ENCODE measurements at regions not wholly inside any gene's neighbourhood (a gene's known extent, or its start where the extent isn't known, plus 50 kb on each side); places are given as distances from the start of the nearest gene placed in this dataset.
"Not testable (repeated sequence)": the region's sequence is repeated elsewhere in the genome, so short reads cannot be mapped to it uniquely, and the experiment has no call there.

DNA sequence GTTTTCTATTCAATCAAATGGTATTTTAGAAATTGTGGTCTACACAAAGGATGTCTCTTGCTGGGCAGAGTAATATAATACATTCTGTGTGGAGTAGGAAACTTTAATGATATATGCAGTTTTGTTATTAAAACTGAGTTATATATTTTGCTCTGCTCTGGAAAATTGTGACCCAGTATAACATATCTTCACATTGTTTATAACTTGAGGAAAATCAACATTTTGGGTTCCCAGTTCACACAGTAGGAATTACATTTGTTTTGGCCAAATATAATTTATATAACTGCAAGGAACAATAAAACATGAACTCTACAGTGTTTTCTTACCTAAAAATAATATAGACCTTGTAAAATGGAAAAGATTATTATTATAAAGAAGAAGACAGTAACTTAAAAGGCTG lies 372.4 kb downstream of the OSR1 start:
- no peak for DNase-seq (ENCODE audit: low spot score)

DNA sequence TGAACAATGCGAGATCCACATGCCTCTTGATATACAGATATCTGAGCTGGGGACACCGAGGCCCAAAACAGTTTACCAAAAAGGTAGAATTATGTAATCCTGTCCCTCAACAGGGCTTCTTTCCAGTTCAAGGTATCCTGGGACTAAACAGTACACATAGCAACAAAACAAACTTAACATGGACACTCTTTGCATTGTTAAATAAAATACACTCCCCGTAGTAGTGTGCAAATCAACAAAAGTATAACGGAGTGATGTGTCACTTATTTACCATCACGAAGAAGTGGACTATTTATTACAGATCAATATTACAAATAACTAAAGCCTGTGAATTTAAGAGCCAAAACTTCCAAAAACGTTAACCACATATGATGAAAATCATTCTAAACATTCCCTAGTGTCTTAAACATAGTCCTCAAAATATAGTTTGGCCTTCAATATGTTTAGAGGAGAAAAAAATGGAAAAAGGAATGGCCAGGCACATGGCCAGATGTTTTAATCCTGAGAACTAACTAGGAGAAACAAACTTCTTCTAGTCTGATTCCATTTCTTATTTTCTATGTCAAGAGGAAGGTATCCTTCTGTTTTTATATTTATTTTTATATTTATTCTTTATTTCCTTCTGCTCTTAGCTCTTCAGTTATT lies 377.5 kb downstream of the OSR1 start:
- DNase-seq (ENCODE audit: low spot score) = no peak

DNA sequence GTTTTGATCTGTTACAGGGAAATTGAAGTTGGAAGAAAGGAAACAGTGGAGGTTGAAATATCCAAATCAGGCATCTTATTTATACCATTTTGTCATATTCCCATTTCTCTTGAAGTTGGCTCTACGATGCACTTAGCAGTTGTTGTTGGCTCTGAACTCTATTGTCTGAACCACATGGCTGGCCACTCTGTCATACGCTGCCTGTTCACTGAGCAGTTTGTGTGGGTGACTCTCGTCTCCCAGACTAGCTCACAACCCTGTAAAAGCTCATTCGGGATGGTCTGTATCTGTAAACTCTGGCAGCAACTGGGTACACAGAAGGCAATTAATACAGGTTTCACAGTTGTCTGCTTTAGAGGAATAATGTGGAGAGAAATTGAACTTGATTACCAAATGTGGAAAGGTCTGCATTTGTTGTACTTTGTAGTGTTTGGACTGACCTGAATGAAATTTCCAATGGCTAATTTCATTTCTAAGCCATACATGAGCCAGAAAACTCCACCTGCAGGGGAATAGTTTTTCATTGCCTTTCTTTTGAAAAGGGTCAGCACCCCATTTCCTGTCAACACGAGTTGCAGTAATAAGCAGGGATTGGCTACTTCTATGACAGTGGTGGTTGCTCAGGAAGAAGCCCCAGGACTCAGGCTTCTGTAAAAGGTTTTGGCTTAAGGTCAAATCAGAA lies 378.2 kb downstream of the OSR1 start:
- no peak for DNase-seq (ENCODE audit: low spot score)

DNA sequence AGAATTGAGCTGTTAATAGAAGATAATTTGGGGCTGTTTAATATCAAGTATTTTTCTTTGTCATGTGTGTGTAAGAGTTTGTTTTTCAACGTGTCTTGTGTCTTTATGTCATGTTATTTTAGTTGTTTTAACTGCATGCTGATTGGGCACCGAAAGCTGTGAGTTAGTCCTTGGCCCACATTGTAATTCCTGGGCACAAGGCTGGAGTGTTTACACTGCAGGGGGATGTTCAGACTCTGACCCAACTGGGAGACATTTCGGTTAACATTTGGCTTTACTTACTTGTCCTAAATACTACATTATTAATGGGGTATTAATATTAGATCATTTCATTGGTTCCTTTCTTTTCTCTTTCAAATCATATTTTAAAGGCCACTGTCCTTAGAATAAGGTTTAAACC lies 381.0 kb downstream of the OSR1 start:
- DNase-seq (ENCODE audit: low spot score) = no peak

DNA sequence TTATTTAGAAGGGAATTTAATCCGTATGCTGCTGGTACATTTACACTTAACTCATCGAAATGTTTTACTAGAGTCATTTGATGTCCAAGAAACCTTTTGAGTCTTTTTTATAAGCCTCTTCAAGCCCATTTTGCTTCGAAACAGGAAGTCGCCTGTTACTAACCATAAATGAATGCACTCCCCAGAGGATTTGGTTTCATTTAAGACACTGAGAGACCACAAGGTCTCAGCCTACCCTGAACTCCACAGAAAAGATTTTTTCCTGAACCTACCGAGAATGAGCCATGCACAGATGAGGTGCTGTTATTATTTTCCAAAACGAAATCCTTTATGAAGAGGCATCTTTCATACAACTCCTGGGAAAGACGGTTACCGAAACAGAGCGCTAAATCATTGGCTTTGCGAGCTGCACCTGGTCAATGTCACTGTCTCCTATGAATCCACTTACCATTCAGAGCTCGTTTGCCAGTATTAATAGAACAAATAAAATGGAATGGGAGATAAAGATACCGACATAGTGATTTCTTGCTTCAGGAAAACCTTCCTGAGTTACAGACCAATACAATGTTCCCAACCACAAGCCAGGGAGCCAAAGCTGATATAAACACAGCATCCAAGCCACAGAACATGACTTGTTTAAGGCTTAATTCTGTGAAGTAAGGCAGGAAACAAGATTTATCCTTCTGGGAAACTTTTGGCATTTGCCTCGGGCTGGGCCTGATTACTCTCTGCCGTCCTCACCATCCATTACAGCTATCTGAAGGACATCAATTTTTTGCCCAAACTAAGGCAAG lies 382.1 kb downstream of the OSR1 start:
- DNase-seq (ENCODE audit: low spot score) = no peak

DNA sequence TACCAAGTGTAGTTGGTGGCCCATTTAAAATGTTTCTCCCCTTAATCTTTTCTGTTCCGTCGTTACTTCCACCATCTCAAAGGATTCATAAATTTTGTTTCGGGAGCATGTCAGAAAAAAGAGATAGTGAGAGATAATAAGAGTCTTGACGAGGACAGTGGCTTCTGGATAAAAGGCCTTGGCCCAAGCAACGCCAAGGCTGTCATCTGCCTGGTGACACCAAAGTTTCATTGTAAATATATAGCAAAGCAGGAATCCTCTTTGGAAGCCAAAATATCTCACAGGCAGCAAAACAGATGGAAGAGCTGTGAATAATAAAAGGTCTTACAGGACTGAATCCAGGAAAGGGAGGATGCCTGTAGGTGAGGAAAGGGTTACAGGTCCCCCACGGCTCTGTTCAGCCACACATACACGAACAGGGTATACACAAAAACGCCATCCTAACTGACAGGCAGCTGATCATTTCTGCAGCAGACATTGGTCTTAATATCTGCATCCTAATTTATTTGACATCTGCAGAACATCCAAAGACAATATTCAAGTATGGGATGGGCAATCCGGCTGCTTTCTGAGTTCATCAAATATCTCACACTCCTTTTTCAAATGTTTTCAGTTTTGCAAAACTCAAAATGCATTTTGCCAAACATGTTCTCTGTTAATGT lies 382.8 kb downstream of the OSR1 start:
- no peak for DNase-seq (ENCODE audit: low spot score)

DNA sequence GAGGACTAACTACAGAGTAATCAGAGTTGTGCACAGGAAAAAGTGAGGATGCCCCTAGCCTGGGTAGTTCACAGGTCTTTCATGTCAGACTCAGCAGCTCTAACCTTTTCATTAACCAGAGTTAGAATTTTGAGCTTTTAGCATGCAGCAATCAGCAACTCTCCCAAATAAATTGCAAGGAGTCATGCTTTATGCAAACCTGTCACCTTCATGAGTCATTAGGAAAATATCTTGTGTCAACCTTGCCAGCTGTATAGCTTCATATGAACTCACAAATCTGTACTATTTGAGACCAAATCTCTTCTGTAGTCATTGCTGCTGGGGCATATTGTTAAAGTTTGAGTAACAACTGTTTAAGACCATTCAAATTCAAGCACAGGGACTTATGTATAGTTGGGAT lies 382.3 kb upstream of the NT5C1B start:
- no peak for DNase-seq (ENCODE audit: low spot score)

DNA sequence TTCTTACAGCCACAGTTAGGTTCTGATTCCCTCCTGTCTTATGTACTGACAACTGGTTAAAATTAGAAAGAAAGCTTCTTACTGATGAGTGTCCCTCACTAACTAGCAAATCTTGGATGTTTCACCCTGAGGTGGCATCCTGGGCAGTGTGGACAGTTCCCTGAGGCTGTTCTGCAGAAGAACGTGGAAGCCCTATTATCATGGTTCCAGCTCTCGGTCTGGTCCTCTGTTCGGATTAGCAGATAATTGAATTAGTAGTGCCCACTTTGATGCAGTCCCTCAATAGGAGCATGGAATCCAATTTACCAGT lies 381.7 kb upstream of the NT5C1B start:
- no peak for DNase-seq (ENCODE audit: low spot score)

DNA sequence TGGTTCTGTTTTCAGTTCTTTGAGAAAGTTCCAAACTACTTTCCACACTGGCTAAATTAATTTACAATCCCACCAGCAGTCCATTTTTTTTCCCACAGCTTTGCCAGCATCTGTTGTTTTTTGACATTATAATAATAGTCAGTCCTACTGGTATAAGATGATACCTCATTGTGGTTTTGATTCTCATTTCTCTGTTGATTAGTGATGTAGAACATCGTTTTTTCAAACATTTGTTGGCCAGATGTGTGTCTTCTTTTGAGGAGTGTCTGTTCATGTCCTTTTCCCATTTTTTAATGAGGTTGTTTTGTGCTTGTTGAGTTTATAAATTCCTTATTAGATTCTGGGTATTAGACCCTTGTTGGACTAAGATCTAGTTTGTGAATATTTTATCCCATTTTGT lies 376.8 kb upstream of the NT5C1B start:
- no peak for DNase-seq (ENCODE audit: low spot score)

DNA sequence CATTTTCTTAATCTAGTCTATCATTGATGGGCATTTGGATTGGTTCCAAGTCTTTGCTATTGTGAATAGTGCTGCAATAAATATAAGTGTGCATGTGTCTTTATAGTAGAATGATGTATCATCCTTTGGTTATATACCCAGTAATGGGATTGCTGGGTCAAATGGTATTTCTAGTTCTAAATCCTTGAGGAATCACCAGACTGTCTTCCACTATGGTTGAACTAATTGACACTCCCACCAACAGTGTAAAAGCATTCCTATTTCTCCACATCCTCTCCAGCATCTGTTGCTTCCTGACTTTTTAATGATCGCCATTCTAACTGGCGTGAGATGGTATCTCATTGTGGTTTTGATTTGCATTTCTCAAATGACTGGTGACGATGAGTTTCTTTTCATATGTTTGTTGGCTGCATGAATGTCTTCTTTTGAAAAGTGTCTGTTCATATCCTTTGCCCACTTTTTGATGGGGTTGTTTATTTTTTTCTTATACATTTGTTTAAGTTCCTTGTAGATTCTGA lies 374.4 kb upstream of the NT5C1B start:
- DNase-seq (ENCODE audit: low spot score) = not testable (repeated sequence)

DNA sequence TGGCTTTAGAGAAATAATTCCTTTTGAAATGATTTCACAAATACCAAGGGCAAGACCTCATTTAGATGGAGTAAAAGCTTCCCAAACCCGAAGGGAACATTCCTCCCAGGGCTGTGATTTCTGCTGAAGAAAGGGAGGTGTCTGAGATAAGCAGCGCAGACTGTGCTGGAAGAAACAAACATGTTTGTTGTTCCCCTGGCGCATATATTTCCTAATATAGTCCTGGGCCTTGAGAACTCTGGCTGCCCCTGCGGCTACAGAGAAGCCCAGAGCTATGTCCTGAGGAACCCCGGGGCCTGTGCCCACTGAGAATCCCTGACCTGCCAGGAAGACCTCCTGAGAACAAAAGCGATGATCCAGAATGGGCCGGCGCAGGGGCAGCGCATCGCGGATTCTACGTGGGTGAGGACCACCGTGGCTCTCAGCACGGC lies 372.6 kb upstream of the NT5C1B start:
- DNase-seq (ENCODE audit: low spot score) = no peak

DNA sequence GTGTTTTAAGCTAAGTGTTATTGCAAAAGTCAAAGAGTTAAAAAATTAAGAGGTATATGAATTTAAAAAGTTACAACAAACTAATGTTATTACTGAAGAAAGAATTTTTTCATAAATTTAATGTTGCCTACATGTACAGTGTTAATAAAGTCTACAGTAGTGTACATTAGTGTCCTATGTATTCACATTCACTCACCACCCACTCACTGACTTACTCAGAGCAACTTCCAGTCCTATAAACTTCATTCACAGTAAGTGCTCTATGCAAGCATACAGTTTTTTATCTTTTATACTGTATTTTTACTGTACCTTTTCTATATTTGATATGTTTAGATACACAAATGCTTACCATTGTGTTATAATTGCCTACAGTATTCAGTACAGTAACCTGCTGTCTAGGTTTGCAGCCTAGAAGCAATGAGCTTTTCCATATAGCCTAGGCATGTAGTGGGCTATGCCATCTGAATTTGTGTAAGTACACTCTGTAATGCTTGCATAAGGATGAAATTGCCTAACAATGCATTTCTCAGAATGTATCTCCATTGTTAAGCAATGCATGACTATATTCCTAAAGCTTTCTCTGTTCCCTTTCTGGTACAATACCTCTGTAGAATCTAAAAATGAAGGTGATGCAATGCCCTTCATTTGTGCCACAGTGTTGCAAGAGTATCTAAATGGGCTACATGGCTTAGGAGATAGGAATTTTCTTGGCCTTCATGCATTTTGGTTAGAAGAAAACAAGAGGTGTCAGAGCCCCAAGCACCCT lies 370.8 kb upstream of the NT5C1B start:
- no peak for DNase-seq (ENCODE audit: low spot score)

DNA sequence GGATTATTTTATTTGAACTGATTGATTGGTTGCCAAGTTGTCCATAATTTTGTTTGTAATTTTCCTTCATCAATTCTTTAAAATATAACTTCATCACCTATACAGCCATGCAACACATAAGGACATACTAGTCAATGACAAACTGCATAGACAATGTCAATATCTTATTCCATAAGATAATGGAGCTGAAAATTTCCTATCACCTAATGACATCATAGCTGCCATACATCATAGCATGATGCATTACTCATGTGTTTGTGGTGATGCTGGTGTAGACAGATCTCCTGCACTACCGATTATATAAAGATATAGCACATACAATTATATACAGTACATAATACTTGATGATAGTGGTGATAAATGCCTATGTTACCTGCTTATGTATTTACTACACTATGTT lies 369.8 kb upstream of the NT5C1B start:
- no peak for DNase-seq (ENCODE audit: low spot score)

DNA sequence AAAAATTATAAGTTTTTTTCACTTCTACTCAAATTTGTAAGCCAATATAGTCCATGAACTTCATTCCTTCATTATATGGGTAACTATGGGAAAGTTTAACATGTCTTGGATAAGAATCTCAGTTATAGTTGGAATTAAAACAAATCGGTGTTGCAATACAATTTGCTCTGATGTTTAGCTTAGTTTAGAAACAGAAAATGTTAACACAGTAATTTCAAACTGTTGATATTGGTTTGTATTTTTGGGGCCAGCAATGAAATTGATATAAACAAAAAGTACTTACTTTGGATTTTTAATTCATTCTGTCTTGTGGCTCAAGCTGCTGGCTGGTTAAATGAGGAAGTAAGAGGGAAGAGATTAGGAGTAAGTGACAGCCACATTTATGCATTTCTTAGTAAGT lies 368.5 kb upstream of the NT5C1B start:
- DNase-seq (ENCODE audit: low spot score) = no peak

DNA sequence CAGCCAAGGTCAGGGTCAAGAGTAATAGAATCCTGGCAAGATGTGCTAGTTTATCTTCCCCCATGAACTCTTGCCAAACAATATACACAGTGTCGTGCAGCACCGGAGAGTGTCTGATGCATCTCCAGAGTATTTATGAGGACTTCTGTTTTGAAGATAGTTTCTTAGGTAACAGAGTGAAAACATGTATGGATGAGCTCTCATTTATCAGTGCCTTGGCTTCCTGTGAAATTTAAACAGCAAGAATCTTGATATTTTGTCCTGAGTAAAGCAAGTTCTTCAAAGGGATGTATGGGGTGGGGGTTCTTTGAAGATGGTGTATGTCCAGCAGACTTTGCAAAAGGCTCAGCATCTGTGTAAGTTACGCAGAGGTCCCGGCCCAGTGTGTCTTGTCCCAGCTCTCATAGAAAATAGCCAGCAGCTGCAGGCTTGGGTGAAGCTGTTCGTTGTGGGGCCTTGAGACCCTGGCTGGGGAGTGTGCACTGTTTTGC lies 361.0 kb upstream of the NT5C1B start:
- no peak for DNase-seq (ENCODE audit: low spot score)

DNA sequence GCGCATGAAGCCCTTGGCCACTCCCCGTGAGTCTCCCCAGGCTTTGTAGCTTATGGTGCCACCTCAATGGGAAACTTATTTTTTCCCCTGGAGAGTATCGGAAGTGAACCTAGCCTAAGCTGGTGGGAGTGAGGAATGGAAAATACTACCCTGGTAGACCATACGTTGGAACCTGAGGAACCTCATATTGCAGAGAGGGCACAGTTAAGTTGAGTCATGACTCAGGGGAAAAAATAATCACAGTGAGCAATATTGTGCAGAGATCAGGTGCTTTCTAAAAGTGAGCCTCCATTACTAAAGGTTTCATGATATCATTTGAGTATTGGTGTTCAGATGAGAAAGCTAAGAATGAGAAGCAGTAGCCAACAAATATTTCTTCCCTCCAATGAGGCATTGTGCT lies 360.5 kb upstream of the NT5C1B start:
- DNase-seq (ENCODE audit: low spot score) = no peak

DNA sequence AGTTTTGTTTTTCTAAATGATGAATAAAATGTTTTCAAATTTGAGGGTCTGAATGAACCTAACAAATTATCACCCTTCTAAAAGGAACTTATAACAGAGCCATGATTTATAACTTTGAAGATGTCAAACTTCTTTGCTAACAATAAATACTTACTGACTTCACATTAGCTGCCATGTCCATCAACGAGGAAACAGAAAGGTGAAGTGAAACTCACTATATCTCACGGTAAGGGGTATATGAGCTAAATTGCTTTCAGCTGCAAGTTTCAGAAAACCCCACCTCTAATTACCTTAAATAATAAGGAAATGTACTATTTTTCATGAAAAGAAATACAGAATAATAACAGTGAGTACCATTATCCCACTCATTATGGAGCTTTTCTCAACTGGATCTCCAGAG lies 350.8 kb upstream of the NT5C1B start:
- DNase-seq (ENCODE audit: low spot score) = no peak

DNA sequence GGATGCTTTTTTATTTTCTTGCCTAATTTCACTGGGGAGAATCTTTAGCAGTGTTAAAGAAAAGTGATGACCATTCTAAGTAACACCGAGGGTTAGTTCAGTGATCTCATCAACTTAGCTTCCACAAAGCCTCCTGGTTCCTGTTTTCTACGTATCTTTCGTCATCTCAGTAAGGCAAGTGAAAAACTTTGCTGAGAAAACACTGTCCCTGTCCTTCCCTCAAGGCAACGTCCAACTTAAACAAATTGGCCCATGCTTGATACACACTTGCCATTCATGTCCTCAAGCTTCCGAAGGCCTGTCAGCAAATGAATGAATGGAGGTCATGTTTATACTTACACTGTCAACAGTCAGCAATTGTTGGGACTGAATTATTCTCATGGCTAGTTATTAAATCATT lies 350.4 kb upstream of the NT5C1B start:
- DNase-seq (ENCODE audit: low spot score) = not testable (repeated sequence)

DNA sequence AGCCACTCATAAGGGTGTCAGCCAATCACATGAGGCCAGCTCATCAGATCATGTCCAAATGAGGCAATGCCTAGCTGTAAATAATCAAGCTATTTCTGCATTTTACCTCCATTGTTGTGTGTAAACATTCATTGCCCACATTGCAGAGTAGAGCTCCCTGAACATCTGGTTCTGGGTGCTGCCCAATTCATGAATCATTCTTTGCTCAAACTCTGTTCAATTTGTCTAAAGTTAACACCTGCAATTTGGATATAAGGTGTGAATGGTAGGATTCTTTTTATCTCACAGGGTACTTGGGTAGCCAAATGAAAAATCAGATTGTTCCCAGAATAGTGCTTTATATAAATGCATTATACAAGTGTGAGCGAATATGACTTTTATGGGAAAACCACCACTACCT lies 345.5 kb upstream of the NT5C1B start:
- DNase-seq (ENCODE audit: low spot score) = no peak

DNA sequence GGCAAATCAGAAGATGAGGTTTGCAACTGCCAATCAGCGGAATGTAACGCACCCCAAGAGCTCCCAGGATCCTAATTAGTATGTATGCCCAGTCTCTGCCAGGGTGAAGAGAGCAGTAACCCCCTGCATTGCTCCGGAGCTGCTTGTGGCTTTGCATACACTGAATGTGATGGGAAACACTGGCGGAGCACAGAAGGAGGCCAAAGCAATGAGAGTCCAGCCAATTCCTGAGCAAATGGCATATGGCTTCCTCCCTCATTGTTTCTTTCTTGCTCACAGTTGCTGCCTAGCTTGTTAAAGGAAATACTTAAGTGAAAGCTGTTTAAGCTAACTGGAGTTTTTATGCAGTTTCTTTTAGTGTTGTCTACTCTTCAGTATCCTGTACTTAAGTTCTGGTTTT lies 343.5 kb upstream of the NT5C1B start:
- no peak for DNase-seq (ENCODE audit: low spot score)

DNA sequence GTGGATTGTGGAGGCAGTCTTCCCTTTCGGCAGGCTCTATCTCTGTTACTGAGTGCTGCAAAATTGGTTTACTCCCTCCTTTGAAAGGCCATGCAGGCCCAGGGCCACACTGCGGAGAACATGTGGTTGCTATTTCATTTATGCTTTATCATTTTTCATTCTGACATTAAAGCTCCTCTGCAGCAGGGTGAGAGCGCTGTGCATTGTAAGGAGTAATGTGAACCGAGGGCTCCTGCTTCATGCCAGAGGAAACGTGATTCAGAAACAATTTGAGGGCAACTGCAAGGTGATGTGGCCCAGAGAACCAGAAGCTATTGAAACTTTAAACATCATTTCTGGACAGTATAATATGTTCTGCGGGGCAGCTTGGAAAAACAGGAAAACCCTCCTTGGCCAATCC lies 341.6 kb upstream of the NT5C1B start:
- no peak for DNase-seq (ENCODE audit: low spot score)
